GM18951 (cell line): ENCODE measurements at regions not wholly inside any gene's neighbourhood (a gene's known extent, or its start where the extent isn't known, plus 50 kb on each side); places are given as distances from the start of the nearest gene placed in this dataset.

Experiments used
- POLR2A ChIP-seq: IDR thresholded peaks from 4 replicates; pipeline ENCODE4 v1.6.1; 2011; ENCODE audit warnings: mild to moderate bottlenecking; ENCODE audit not compliant: insufficient read length, insufficient read depth; ENCODE audit errors: extremely low read depth
- in situ Hi-C: fragments of 300-500 bp; cut with MboI; formaldehyde crosslinking; loops from one replicate; pipeline ENCODE4 v1.12.0; 2022; ENCODE audit warnings: low sequenced_read_pairs, mixed read lengths, inconsistent platforms; ENCODE audit not compliant: unreplicated experiment

- TF ChIP-seq POLR2A, result no peak
- in situ Hi-C loops, result no loop called here
Measured at GRCh38 chr2:104537116-104537515, 316.8 kb upstream of the POU3F3 start.

GRCh38 chr2:104538077-104538476, 315.8 kb upstream of the POU3F3 start:
- in situ Hi-C loops, result no loop called here
- TF ChIP-seq POLR2A, result no peak

DNA sequence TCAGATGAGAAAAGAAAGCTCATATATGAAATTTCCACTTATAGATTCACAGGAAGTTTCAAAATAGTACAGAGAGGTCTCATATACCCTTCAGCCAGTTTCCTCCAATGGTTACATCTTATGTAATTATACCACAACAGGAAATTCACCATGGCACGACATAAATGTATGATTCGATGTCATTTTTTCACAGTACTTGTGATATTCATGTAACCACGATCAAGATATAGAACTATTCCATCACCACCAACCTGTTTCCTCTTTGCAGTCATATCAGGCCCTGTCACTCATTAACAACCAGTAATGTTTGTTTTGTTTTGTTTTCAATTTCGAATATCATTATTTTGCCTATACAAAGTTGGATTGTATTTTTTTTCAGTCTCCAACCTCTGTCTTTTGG, 314.3 kb upstream of the POU3F3 start:
- TF ChIP-seq POLR2A, result no peak
- in situ Hi-C loops, result no loop called here

DNA sequence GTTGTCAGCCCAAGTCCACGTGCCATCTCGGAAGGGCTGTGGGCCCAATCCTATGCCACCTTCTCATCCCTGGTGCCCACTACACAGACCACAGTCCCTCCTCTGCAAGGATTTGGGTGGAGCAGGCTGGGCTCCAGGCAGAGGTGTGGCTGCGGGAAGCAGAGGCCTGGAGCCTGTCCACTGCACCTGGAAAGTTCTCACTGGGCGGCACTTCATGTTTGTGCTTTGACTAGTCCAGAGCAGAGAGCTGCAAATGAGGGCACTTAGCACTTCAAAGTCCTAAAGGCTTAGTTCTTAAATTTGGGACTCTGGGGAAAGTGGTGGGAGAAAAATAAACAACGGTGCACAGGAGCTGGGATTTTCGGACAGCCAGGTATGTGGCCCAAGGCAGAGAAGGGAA, 308.9 kb upstream of the POU3F3 start:
- in situ Hi-C loops, result no loop called here
- TF ChIP-seq POLR2A, result no peak

GRCh38 chr2:104546537-104546936, 307.4 kb upstream of the POU3F3 start:
- in situ Hi-C loops, result no loop called here
- TF ChIP-seq POLR2A, result no peak

DNA sequence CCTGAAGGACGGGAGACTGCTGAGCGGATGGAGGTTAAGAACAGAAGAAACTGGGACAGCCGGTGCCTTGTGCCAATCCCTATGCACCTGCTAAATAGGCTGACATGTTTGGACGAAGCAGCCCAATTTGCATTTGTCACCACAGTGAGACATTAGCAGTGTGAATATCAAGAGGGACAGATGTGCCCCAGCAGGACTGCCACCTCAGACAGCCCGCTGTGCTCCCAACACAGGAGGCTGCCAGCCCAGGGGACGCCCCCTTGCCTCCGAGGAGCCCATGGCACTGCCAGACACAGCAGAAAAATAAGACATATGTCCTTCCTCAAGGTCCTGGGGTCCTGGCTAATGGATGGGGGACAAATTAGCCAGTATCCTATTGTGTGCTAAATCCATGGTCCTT, 306.7 kb upstream of the POU3F3 start:
- no peak for TF ChIP-seq POLR2A
- in situ Hi-C loops, result no loop called here

DNA sequence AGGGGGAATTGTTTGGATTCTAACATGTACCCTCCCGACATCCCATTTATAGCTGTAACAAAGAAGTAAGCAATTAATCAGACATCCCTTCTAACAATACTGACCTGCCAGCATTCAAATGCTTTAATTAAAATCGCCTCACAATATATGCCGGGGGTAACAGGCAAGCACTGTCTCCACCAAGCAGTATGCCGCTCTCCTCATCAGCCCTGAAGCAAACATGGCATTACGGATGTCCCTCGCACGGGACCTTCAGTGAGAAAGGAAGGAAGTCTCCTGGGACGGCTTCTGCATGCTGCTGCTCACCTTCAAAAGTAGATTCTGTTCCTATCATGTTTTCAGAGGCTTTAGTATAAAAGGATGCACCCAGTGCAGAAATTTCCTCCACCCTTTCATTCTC, 292.7 kb upstream of the POU3F3 start:
- TF ChIP-seq POLR2A, result no peak
- in situ Hi-C loops, result no loop called here

DNA sequence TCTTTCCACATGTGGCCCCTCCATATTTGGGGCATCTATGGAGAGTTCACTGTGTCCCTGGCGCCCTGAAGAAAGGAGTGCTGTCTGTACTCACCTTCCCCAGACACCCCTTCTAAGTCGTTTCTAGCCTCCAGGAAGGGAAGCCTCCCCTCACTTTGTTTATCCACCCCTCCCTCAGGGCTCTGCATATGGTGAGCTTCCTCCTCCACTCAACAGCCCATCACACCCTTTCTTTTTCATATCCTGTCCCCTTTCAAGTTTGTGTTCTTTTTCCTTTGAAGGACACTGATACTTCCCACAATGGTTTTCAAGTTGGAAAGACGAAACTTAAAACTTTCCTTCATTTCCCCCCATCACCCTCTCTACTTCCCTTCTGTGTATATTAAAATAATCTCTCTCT, 291.4 kb upstream of the POU3F3 start:
- in situ Hi-C loops, result no loop called here
- TF ChIP-seq POLR2A, result no peak

GRCh38 chr2:104563398-104563996, 290.4 kb upstream of the POU3F3 start:
- in situ Hi-C loops, result no loop called here
- no peak for TF ChIP-seq POLR2A

- in situ Hi-C loops, result no loop called here
- no peak for TF ChIP-seq POLR2A
Measured at GRCh38 chr2:104568247-104568646, 285.7 kb upstream of the POU3F3 start.

DNA sequence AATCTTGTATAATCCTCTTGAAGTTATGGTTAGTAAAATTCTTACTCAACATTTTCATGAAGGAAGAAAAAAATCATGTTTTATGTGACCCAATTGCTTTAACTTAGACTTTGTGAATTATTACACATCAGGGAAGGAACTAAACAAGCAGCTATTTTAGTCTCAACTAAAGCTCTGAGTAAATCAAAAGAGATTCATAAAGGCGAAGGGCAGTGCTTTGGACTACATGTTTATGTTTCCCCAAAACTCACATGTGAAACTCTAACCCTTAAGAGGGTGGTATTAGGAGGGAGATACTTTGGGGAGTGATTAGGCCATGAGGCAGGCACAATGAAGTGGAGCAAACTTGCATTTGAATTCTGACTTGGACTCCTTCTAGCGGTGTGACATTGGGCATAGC, 283.7 kb upstream of the POU3F3 start:
- no peak for TF ChIP-seq POLR2A
- in situ Hi-C loops, result no loop called here

DNA sequence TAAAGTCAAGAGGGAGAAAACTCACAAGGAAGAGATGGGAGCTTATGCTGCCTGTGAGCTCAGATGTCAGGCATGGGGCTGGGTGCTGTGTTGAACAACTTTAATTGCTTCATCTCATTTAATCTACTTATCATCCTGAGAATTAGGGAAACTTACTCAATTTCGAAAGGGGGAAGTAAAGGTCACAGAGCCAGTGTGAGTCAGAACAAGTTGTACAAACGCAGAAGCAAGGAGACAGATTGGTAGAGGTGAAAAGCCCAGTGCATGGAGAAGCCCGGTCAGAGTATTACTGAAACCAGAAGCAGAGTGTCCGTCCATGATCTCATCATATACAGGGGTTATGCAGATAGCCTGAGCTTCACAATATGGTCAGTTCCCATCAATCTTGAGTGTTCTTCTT, 281.1 kb upstream of the POU3F3 start:
- in situ Hi-C loops, result no loop called here
- no peak for TF ChIP-seq POLR2A

DNA sequence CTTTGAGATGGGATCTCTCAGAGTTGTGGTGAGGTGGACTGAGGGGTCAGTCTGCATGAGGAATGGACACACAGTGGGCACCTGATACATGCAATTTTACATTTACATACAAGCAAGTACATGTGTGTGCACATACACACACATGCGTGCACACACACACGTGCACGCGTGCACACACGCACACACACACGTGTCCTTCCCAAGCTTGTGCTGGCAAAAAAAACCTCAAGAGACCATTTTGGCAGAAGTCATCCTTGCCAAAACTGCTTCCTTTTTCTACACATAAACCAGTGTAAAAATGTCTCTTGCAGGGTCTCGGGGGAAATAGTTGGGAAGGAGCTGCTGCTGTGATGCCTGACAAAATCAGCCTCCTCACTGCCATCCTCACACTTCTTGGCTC, 279.5 kb upstream of the POU3F3 start:
- TF ChIP-seq POLR2A, result no peak

GRCh38 chr2:104577143-104577542, 276.8 kb upstream of the POU3F3 start:
- TF ChIP-seq POLR2A, result no peak
- in situ Hi-C loops, result no loop called here

More for the DNA sequence above, 279.5 kb upstream of the POU3F3 start:
- in situ Hi-C loops, result no loop called here

DNA sequence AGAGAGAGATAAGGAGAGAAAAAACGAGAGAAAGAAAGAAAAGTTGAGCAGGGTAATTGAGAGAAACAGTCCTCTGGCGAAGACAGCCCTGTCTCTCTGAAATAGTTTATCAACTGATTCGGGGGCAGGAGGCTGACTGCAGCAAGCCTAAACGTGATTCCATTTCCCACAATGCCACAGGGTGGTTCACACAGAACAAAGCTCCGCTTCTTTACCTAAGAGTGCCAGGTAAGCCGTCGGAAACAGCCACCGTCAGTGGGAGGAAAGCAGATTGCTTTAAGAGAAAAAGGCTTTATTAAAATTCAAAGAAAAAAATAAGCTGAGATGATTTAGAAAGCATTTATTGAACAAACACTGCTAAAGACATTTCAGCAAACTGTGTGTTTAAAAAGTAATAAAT, 271.4 kb upstream of the POU3F3 start:
- in situ Hi-C loops, result no loop called here

GRCh38 chr2:104583811-104584210, 270.1 kb upstream of the POU3F3 start:
- in situ Hi-C loops, result no loop called here
- no peak for TF ChIP-seq POLR2A

More for the DNA sequence above, 271.4 kb upstream of the POU3F3 start:
- no peak for TF ChIP-seq POLR2A

- TF ChIP-seq POLR2A, result no peak
- in situ Hi-C loops, result no loop called here
Measured at GRCh38 chr2:104584393-104584792, 269.5 kb upstream of the POU3F3 start.
